SK-N-SH (cell line): ENCODE measurements at regions not wholly inside any gene's neighbourhood (a gene's known extent, or its start where the extent isn't known, plus 50 kb on each side); places are given as distances from the start of the nearest gene placed in this dataset.

Experiments used
- CTCF ChIA-PET: fragments of 300-600, 350-600 bp; formaldehyde crosslinking; extraction: SDS; loops from one replicate; lab custom pipeline; 2021; lab: Yijun Ruan, JAX
- POLR2A ChIA-PET: fragments of 350-600 bp; sonication (Branson Sonifier 250); formaldehyde crosslinking; extraction: SDS; loops from one replicate; lab custom pipeline; 2020; ENCODE audit warnings: antibody characterized with exemption, inconsistent platforms; lab: Yijun Ruan, JAX
- DNase-seq: peaks from one replicate; pipeline ENCODE4 v3.0.0; 2012
- H2AFZ ChIP-seq: fragments of 200-600 bp; sonication (generic); 2 replicates; pipeline ENCODE4 v1.8.1; 2016; ENCODE audit warnings: antibody characterized with exemption, mild to moderate bottlenecking, low read depth
- H3F3A ChIP-seq: fragments of 200-600 bp; sonication (generic); replicated peaks from 2 replicates; pipeline ENCODE3; 2016; ENCODE audit warnings: antibody characterized with exemption, mild to moderate bottlenecking; ENCODE audit not compliant: insufficient read depth
- H3K27ac ChIP-seq, 2 experiments: fragments of 200-500 bp in 1 of 2; fragments of 200-600 bp in 1 of 2; sonication (Bioruptor generic) in 1 of 2; sonication (generic), shearing (Covaris generic) in 1 of 2; 2 replicates each; pipeline versions ENCODE4 v1.5.1 to v1.6.1; 2014 to 2016; ENCODE audit warnings: low read depth in 2 of 2, inconsistent platforms in 1 of 2, low read length in 1 of 2, mild to moderate bottlenecking in 1 of 2, mixed read lengths in 1 of 2
- H3K27me3 ChIP-seq: fragments of 200-600 bp; sonication (generic), shearing (Covaris generic); 2 replicates; pipeline ENCODE4 v1.6.1; 2016; ENCODE audit warnings: mixed run types; ENCODE audit not compliant: insufficient read depth
- H3K36me3 ChIP-seq, 2 experiments: fragments of 200-500 bp in 1 of 2; fragments of 200-600 bp in 1 of 2; sonication (Bioruptor generic) in 1 of 2; sonication (generic) in 1 of 2; replicated peaks in 1 of 2; 2 replicates each; pipeline versions ENCODE3 to v1.5.1; 2014 to 2016; ENCODE audit warnings: low read length in 1 of 2, mild to moderate bottlenecking in 1 of 2; ENCODE audit not compliant: insufficient read depth in 2 of 2, control insufficient read depth in 1 of 2
- H3K4me1 ChIP-seq, 2 experiments: fragments of 200-500 bp in 1 of 2; fragments of 200-600 bp in 1 of 2; sonication (Bioruptor generic) in 1 of 2; sonication (generic), shearing (Covaris generic) in 1 of 2; 2 replicates each; pipeline versions ENCODE4 v1.5.1 to v1.6.1; 2014 to 2016; ENCODE audit warnings: low read depth in 1 of 2, low read length in 1 of 2, mixed run types in 1 of 2; ENCODE audit not compliant: insufficient read depth in 2 of 2, control insufficient read depth in 1 of 2
- H3K4me2 ChIP-seq: fragments of 200-600 bp; sonication (generic), shearing (Covaris generic); 2 replicates; pipeline ENCODE4 v1.6.1; 2017; ENCODE audit warnings: mixed run types
- H3K4me3 ChIP-seq, 2 experiments: fragments of 200-500 bp in 1 of 2; fragments of 200-600 bp in 1 of 2; sonication (Bioruptor generic) in 1 of 2; sonication (generic), shearing (Covaris generic) in 1 of 2; 2 replicates each; pipeline versions ENCODE4 v1.5.1 to v1.8.1; 2014 to 2016; ENCODE audit warnings: low read depth in 2 of 2, inconsistent platforms in 1 of 2, low read length in 1 of 2, mild to moderate bottlenecking in 1 of 2, mixed read lengths in 1 of 2, moderate library complexity in 1 of 2
- H3K79me2 ChIP-seq: fragments of 200-600 bp; sonication (generic); 2 replicates; pipeline ENCODE4 v1.8.1; 2017; ENCODE audit warnings: mild to moderate bottlenecking; ENCODE audit not compliant: insufficient read depth
- H3K9ac ChIP-seq: fragments of 200-600 bp; sonication (generic); 2 replicates; pipeline ENCODE4 v1.6.1; 2017; ENCODE audit warnings: mixed run types
- H3K9me2 ChIP-seq: fragments of 200-600 bp; sonication (generic); 2 replicates; pipeline ENCODE4 v1.6.1; 2017; ENCODE audit warnings: mixed run types
- H3K9me3 ChIP-seq: fragments of 200-600 bp; sonication (generic); 2 replicates; pipeline ENCODE4 v1.6.1; 2017; ENCODE audit warnings: mixed run types, mild to moderate bottlenecking, moderate library complexity
- H4K20me1 ChIP-seq: fragments of 200-600 bp; sonication (generic); 2 replicates; pipeline ENCODE4 v1.6.1; 2017; ENCODE audit warnings: mild to moderate bottlenecking, mixed run types; ENCODE audit not compliant: insufficient read depth
- CTCF ChIP-seq: fragments of 200-600 bp; sonication (generic); IDR thresholded peaks from 2 replicates; pipeline ENCODE4 v1.6.1; 2017; ENCODE audit warnings: antibody characterized with exemption, mild to moderate bottlenecking, moderate library complexity
- EZH2phosphoT487 ChIP-seq: fragments of 200-600 bp; sonication (generic); IDR thresholded peaks from 2 replicates; pipeline ENCODE4 v1.6.1; 2017; ENCODE audit warnings: low read depth, mixed run types, mild to moderate bottlenecking, antibody characterized with exemption, moderate library complexity, borderline replicate concordance
- FOXJ3 ChIP-seq: sonication (generic); formaldehyde crosslinking; IDR thresholded peaks from 2 replicates; pipeline ENCODE4 v1.5.1; 2020; ENCODE audit warnings: mild to moderate bottlenecking, missing genetic modification reagents
- FOXM1 ChIP-seq: IDR thresholded peaks from 2 replicates; pipeline ENCODE4 v1.4.0; 2012; ENCODE audit warnings: low read depth, mild to moderate bottlenecking
- GATA2 ChIP-seq: sonication (generic); formaldehyde crosslinking; IDR thresholded peaks from 2 replicates; pipeline ENCODE4 v1.5.0; 2020; ENCODE audit warnings: mild to moderate bottlenecking, missing genetic modification reagents
- NFIC ChIP-seq: IDR thresholded peaks from 2 replicates; pipeline ENCODE4 v1.4.0; 2012; ENCODE audit warnings: borderline replicate concordance
- PBX3 ChIP-seq: IDR thresholded peaks from 2 replicates; pipeline ENCODE4; 2012
- SIN3A ChIP-seq: IDR thresholded peaks from 2 replicates; pipeline ENCODE4 v1.6.1; 2012; ENCODE audit warnings: low read depth, mild to moderate bottlenecking, low read length, moderate library complexity, borderline replicate concordance
- SMC3 ChIP-seq: IDR thresholded peaks from 2 replicates; pipeline ENCODE4 v1.6.1; 2012; ENCODE audit warnings: low read depth, low read length, improper control_type of control experiment
- TAF1 ChIP-seq: IDR thresholded peaks from 2 replicates; pipeline ENCODE4 v1.6.1; 2012; ENCODE audit warnings: low read depth, mild to moderate bottlenecking, low read length, moderate library complexity, borderline replicate concordance
- TCF12 ChIP-seq: IDR thresholded peaks from 2 replicates; pipeline ENCODE4 v1.4.0; 2012
- USF1 ChIP-seq: IDR thresholded peaks from 2 replicates; pipeline ENCODE4 v1.4.0; 2012; ENCODE audit warnings: low read depth, borderline replicate concordance
- YY1 ChIP-seq: IDR thresholded peaks from 2 replicates; pipeline ENCODE4 v1.4.0; 2012; ENCODE audit warnings: low read depth, mild to moderate bottlenecking
- ZBTB33 ChIP-seq: IDR thresholded peaks from 2 replicates; pipeline ENCODE4 v1.4.0; 2012; ENCODE audit warnings: low read depth, borderline replicate concordance
- whole genome bisulfite sequencing: methylation state at CpG from one replicate; pipeline ENCODE4 v1.1.6; 2017; ENCODE audit warnings: low lambda C conversion rate; 5-methylcytosine and 5-hydroxymethylcytosine counted together

GRCh38 chr2:41854227-41854626 is 193.6 kb upstream of the PKDCC start:
- POLR2A ChIA-PET = interaction anchor here (0.6 to 1.6 kb wide), 4 partner anchors 15 to 1337 kb away, joined by 4 to 10 read pairs (median 5); no protein-coding TSS in a partner anchor
- Histone ChIP-seq H3K4me3 (no peak overlapping the region), H3K9ac (no peak overlapping the region), H2AFZ (no peak overlapping the region), H3F3A (no peaks in the 10 kb centered on the region), H3K4me2 (no peak overlapping the region), H3K36me3 (no peaks in the 10 kb centered on the region), H3K27ac (no peak overlapping the region), H3K9me3 (no peaks in the 10 kb centered on the region), H3K27me3 (no peaks in the 10 kb centered on the region; the same call in 1 of the 2 replicates), H4K20me1 (no peaks in the 10 kb centered on the region), H3K9me2 (no peaks in the 10 kb centered on the region), H3K79me2 (no peaks in the 10 kb centered on the region), H3K4me1 (peaks cover 0 to 7% of the 10 kb centered on the region in 2 experiments; a peak in 1 of 4 replicates)
- no peak for DNase-seq
- WGBS = 53% methylated on average over 4 of the region's 4 CpGs
- TF ChIP-seq TCF12 (no peak), PBX3 (no peak), TAF1 (no peak), USF1 (no peak), FOXM1 (no peak), EZH2phosphoT487 (no peak), NFIC (no peak), CTCF (no peak), SMC3 (no peak), GATA2 (CRISPR knock-in tag) (no peak), ZBTB33 (no peak), SIN3A (no peak), FOXJ3 (CRISPR knock-in tag) (no peak), YY1 (no peak)
- CTCF ChIA-PET = interaction anchor here (0.6 to 14.2 kb wide), 55 partner anchors 7 to 809 kb away, joined by 3 to 446 read pairs (median 6); partner anchors contain the start of gene PKDCC
